Stomach (tissue), 8 donors: ENCODE measurements at regions not wholly inside any gene's neighbourhood (a gene's known extent, or its start where the extent isn't known, plus 50 kb on each side); places are given as distances from the start of the nearest gene placed in this dataset.
A peak's percentile ranks its signal among the peaks of the same experiment; 100 is the strongest.

Experiments used
- DNase-seq, 2 donors: peaks; one replicate each; pipeline versions ENCODE4 v3.0.0 to v3.0.0-alpha.2; 2013 to 2019
- H3K27ac ChIP-seq, 5 donors: fragments of 200-600 bp in 4 of 5; sonication (generic) in 4 of 5; one replicate each; pipeline ENCODE4 v1.5.1; 2013 to 2019; ENCODE audit warnings: mild to moderate bottlenecking in 1 of 5, moderate library complexity in 1 of 5
- H3K27me3 ChIP-seq, 3 donors: fragments of 200-600 bp; sonication (generic); one replicate each; pipeline ENCODE4 v1.5.1; 2017 to 2019; ENCODE audit warnings: mixed run types in 1 of 3
- H3K36me3 ChIP-seq, 4 donors: fragments of 200-600 bp; sonication (generic); 1 replicate in 3 of 4; 2 replicates in 1 of 4; pipeline ENCODE4 v1.5.1; 2016 to 2019
- H3K4me1 ChIP-seq, 4 donors: fragments of 200-600 bp; sonication (generic); one replicate each; pipeline ENCODE4 v1.5.1; 2016 to 2019
- H3K4me3 ChIP-seq, 4 donors: fragments of 200-600 bp; sonication (generic) in 3 of 4; one replicate each; pipeline ENCODE4 v1.5.1; 2016 to 2019; ENCODE audit warnings: mild to moderate bottlenecking in 1 of 4
- H3K9me3 ChIP-seq, 4 donors: fragments of 200-600 bp; sonication (generic); one replicate each; pipeline ENCODE4 v1.5.1; 2016 to 2019
- CTCF ChIP-seq, 7 experiments: fragments of 450-650 bp in 4 of 7; fragments of 200-600 bp in 3 of 7; sonication (generic) in 3 of 7; IDR thresholded peaks; one replicate each; pipeline ENCODE4 v1.5.1; 2016 to 2019; ENCODE audit warnings: antibody characterized with exemption in 7 of 7, control low read depth in 2 of 7, mild to moderate bottlenecking in 1 of 7
- EP300 ChIP-seq: sonication (generic); formaldehyde crosslinking; IDR thresholded peaks from one replicate; pipeline ENCODE4 v1.6.1; 2017; ENCODE audit warnings: antibody characterized with exemption
- POLR2A ChIP-seq, 4 donors: fragments of 450-650 bp; IDR thresholded peaks; one replicate each; pipeline ENCODE4 v1.6.1; 2016; ENCODE audit warnings: antibody characterized with exemption in 4 of 4, control low read depth in 2 of 4, mild to moderate bottlenecking in 1 of 4, moderate library complexity in 1 of 4
- POLR2AphosphoS5 ChIP-seq, 3 donors: sonication (generic); formaldehyde crosslinking; IDR thresholded peaks; one replicate each; pipeline ENCODE4 v1.6.1; 2016; ENCODE audit warnings: antibody characterized with exemption in 3 of 3
- WGBS, 5 donors: extraction: QIAGEN DNeasy Blood & Tissue Kit in 3 of 5; methylation state at CpG; one replicate each; pipeline versions ENCODE4 v1.1.5 to v1.1.7; 2013 to 2018; 5-methylcytosine and 5-hydroxymethylcytosine counted together
- intact Hi-C: fragments of 100-400 bp; cut with DNase I; formaldehyde crosslinking; loops from one replicate; pipeline ENCODE4 v1.15.1; 2023; ENCODE audit warnings: low total_unique reads
- donor health status: healthy with polysubstance abuse.
- donor health status: Bipolar disorder and iron deficiency.
- donor health status: healthy.

GRCh38 chr4:162403932-162404331, 240.1 kb upstream of the FSTL5 start:
- intact Hi-C loops: no loop called here
- Histone ChIP-seq H3K36me3 (no peaks in the 10 kb centered on the region), H3K4me3 (no peak overlapping the region), H3K9me3 (no peaks in the 10 kb centered on the region), H3K4me1 (no peaks in the 10 kb centered on the region), H3K27ac (no peak overlapping the region), H3K27me3 (no peaks in the 10 kb centered on the region)
- TF ChIP-seq POLR2A (IDR thresholded peaks at IDR 0.05) (no peak), EP300 (no peak), CTCF (IDR thresholded peaks at IDR 0.05) (no peak), POLR2AphosphoS5 (IDR thresholded peaks at IDR 0.05) (no peak)
- 17 to 41% (median 29%) methylated on average over 1 of the region's 1 CpG for WGBS, 5 donors
- peak in 1 of 2 donors; percentile 19 for DNase-seq

- intact Hi-C loops: no loop called here
- TF ChIP-seq EP300 (no peak), CTCF (IDR thresholded peaks at IDR 0.05) (no peak), POLR2A (IDR thresholded peaks at IDR 0.05) (no peak), POLR2AphosphoS5 (IDR thresholded peaks at IDR 0.05) (no peak)
- no peaks in the 10 kb centered on the region for H3K9me3 ChIP-seq
- no peaks in the 10 kb centered on the region for H3K36me3 ChIP-seq
- WGBS, 5 donors: 64 to 84% (median 78%) methylated on average over 2 of the region's 2 CpGs
- no peaks in the 10 kb centered on the region for H3K27me3 ChIP-seq
- no peak overlapping the region for H3K27ac ChIP-seq
- H3K4me1 ChIP-seq: no peaks in the 10 kb centered on the region
- DNase-seq: no peak
- H3K4me3 ChIP-seq: no peak overlapping the region
Measured at GRCh38 chr4:162403419-162403818, 239.6 kb upstream of the FSTL5 start.

GRCh38 chr4:162401021-162401420, 237.2 kb upstream of the FSTL5 start:
- no peak for DNase-seq
- WGBS, 5 donors: 67 to 89% (median 81%) methylated on average over 5 of the region's 5 CpGs
- intact Hi-C loops: no loop called here

GRCh38 chr4:162392946-162393345, 229.1 kb upstream of the FSTL5 start:
- no peaks in the 10 kb centered on the region for H3K9me3 ChIP-seq
- WGBS, 5 donors: 56 to 83% (median 63%) methylated on average over 1 of the region's 1 CpG

More at GRCh38 chr4:162401021-162401420, 237.2 kb upstream of the FSTL5 start:
- TF ChIP-seq CTCF (IDR thresholded peaks at IDR 0.05): no peak
- TF ChIP-seq EP300: no peak
- TF ChIP-seq POLR2AphosphoS5 (IDR thresholded peaks at IDR 0.05): no peak
- TF ChIP-seq POLR2A (IDR thresholded peaks at IDR 0.05): no peak
- Histone ChIP-seq H3K9me3 (no peaks in the 10 kb centered on the region), H3K27me3 (no peaks in the 10 kb centered on the region), H3K4me3 (no peak overlapping the region), H3K4me1 (no peaks in the 10 kb centered on the region), H3K36me3 (no peaks in the 10 kb centered on the region), H3K27ac (no peak overlapping the region)

More at GRCh38 chr4:162392946-162393345, 229.1 kb upstream of the FSTL5 start:
- Histone ChIP-seq H3K4me1 (no peaks in the 10 kb centered on the region), H3K27ac (no peak overlapping the region), H3K36me3 (no peaks in the 10 kb centered on the region), H3K27me3 (no peaks in the 10 kb centered on the region), H3K4me3 (no peak overlapping the region)
- intact Hi-C loops: no loop called here
- no peak for DNase-seq
- TF ChIP-seq CTCF (IDR thresholded peaks at IDR 0.05): no peak
- no peak for TF ChIP-seq EP300
- TF ChIP-seq POLR2AphosphoS5 (IDR thresholded peaks at IDR 0.05): no peak
- TF ChIP-seq POLR2A (IDR thresholded peaks at IDR 0.05): no peak
